C4-2B (cell line): ENCODE measurements at regions not wholly inside any gene's neighbourhood (a gene's known extent, or its start where the extent isn't known, plus 50 kb on each side); places are given as distances from the start of the nearest gene placed in this dataset.

Experiments used
- H3K27ac ChIP-seq: fragments of 450-650 bp; 2 replicates; pipeline ENCODE4 v1.5.1; 2017
- ZFX ChIP-seq: fragments of 450-650 bp; IDR thresholded peaks from 2 replicates; pipeline ENCODE4 v1.6.1; 2017
- TF ChIP-seq, protein P1 (sequence below): fragments of 450-650 bp; conservative IDR thresholded peaks from 2 replicates; pipeline ENCODE4 v1.5.1; 2017; ENCODE audit warnings: mild to moderate bottlenecking

DNA sequence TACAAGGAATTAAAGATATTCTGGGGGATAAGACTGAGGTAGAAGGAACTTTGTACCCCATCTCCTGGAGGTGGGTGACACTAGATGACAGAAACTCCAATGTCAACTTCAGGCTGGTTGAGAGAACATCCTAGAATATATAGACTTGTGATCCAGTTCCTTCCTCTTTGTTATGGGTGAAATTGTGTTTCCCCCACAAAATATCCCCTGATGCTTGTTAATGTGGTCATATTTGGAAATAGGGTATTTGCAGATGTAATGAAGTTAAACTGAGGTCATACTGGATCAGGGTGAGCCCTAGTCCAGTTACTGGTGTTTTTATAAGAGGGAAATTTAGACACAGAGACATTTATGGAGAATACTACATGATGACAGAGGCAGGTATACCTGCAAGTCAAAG, 114.0 kb upstream of the NAMPT start:
- no peak overlapping the region for H3K27ac ChIP-seq
- no peak for TF ChIP-seq ZFX
- TF ChIP-seq, protein P1, sequence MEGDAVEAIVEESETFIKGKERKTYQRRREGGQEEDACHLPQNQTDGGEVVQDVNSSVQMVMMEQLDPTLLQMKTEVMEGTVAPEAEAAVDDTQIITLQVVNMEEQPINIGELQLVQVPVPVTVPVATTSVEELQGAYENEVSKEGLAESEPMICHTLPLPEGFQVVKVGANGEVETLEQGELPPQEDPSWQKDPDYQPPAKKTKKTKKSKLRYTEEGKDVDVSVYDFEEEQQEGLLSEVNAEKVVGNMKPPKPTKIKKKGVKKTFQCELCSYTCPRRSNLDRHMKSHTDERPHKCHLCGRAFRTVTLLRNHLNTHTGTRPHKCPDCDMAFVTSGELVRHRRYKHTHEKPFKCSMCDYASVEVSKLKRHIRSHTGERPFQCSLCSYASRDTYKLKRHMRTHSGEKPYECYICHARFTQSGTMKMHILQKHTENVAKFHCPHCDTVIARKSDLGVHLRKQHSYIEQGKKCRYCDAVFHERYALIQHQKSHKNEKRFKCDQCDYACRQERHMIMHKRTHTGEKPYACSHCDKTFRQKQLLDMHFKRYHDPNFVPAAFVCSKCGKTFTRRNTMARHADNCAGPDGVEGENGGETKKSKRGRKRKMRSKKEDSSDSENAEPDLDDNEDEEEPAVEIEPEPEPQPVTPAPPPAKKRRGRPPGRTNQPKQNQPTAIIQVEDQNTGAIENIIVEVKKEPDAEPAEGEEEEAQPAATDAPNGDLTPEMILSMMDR = no peak

DNA sequence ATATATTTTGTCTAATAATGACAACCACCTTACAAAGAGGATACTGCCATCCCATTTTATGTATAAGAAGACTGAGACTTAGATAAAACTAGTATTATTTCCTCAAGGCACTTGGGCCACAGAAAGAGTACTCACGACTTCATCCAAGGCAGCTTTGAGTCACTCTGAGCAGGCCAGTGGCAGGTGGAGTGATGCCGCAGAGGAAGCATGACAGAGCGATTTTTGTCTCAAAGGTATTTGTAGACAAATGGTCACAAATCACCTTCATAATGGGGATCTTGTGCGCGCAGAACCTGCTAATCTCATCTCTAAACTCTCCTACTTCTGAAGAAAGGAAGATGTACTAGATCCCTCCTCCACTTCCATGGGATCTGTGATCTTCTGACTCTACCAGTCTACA, 113.2 kb upstream of the NAMPT start:
- no peak overlapping the region for H3K27ac ChIP-seq
- TF ChIP-seq, protein P1 = no peak
- no peak for TF ChIP-seq ZFX

DNA sequence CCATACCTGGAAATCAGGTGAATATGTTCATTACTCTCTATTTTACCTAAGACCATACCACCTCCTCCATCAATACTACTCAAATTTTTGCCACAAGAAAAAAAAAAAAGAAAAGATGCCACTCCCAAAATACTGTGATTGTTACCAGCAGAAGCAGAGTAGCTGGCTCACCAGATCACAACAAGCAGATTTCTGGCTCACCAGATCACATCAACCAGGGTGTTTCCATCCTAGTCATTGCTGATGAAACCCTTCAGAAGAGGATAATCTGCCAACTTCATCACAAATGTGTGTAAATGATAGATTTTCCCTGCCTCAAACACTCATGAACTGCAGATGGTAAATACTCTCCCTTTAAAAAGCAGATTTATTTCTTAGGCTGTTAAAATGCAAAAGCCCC, 109.7 kb upstream of the NAMPT start:
- no peak overlapping the region for H3K27ac ChIP-seq
- TF ChIP-seq, protein P1 = no peak
- TF ChIP-seq ZFX = no peak

DNA sequence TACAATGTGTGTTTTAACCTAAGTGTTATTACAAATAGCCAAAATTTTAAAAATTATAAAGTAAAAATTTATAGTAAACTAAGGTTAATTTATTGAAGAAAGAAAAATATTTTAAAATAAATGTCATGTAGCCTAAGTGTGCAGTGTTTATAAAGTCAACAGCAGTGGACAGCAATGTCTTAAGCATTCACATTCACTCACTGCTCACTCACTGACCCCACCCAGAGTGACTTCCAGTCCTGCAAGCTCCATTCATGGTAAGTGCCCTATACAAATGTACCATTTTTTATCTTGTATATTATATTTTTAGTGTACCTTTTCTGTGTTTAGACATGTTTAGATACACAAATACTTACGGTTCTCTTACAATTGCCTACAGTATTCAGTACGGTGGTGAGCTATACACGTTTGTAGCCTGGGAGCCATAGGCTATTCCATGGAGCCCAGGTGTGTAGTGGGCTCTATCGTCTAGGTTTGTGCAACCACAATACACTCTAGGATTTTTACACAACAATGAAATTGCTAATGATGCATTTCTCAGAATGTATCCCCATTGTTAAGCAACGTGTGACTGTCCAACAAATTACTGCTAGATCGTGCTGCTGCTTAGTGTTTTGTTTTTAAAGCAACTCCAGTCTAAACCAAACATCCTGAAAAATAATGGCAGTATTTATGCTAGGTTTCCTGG, 108.9 kb upstream of the NAMPT start:
- no peak for TF ChIP-seq ZFX
- TF ChIP-seq, protein P1 = no peak
- H3K27ac ChIP-seq = no peak overlapping the region

DNA sequence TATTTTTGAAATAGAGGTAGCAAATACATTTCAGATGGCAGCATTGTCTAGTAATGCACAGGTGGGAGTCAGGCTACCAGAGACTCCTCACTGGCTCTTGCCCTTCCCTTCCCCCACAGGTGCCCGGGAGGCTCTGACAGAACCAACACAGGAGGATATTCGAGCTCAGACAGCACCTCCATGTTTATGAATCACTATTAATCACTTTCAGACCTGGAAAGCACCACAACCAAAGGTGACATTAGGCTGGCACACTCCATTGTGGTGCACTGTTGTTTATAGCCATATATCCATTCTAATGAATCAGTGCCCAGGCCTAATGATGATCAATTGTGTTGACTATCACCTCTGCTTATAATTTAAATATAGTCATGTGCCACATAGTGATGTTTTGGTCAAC, 107.8 kb upstream of the NAMPT start:
- no peak overlapping the region for H3K27ac ChIP-seq
- TF ChIP-seq, protein P1 = no peak
- TF ChIP-seq ZFX = no peak

DNA sequence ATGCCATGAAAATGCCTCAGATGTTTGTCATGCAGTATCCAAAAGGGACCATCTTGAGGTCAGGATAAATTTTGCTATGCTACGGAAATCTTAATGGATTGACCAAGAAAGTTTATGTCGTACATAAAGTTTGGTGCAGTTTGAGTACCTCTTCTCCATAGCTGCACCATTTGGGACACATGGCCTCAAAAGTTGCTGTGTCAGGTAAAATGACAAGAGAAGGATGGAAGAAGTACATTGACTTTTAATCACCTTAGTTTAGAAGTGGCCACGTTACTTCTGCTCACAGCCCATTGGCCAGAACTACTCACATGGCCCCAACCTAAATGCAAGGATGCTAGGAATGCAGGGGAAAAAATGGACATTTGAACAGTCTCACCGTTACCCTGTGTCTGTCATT, 107.4 kb upstream of the NAMPT start:
- no peak for TF ChIP-seq ZFX
- TF ChIP-seq, protein P1 = no peak
- H3K27ac ChIP-seq = no peak overlapping the region

DNA sequence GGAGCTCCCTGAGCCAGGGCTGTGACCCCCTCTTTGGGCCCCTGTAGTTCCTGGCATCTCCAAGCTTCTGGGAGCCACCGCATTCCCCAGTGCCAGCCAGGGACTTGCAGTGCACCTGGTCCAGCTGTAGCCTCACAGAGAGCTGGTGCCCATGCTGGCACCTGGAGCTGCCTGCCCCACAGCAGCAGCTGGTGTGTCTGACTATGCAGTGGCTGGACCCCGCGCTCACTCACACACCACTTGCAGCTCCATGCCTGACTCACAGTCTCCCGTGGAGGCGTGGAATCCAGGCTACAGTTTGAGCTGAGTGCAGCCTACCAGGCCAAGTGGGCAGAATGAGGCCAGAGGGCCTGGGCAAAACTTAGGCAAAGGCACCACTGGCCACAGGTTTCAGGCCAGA, 102.2 kb upstream of the NAMPT start:
- TF ChIP-seq, protein P1 = no peak
- TF ChIP-seq ZFX = no peak
- H3K27ac ChIP-seq = no peak overlapping the region
